HG02642 (cell line): ENCODE measurements at regions not wholly inside any gene's neighbourhood (a gene's known extent, or its start where the extent isn't known, plus 50 kb on each side); places are given as distances from the start of the nearest gene placed in this dataset.
"Not testable (repeated sequence)": the region's sequence is repeated elsewhere in the genome, so short reads cannot be mapped to it uniquely, and the experiment has no call there.

Source experiments
- ATAC-seq: cut with Tn5 transposase; IDR thresholded peaks from one replicate; pipeline ENCODE4 v1.9.1; 2021; ENCODE audit warnings: mild to moderate bottlenecking; ENCODE audit not compliant: unreplicated experiment, poor library complexity

DNA sequence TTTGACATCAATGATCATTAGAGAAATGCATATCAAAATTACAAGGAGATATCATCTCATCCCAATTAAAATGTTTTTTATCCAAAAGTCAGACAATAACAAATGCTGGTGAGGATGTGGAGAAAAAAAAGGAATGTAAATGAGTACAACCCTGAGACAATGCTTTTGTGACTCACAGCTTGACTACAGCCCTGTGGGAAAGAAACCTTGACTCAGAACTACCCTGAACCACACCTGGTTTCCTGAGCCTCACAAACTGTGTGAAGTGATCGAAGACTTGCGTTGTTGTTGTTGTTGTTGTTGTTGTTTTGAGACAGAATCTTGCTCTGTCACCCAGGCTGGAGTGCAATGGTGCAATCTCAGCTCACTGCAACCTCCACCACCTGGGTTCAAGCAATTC, 266.6 kb upstream of the MYT1L start:
- ATAC-seq = no peak

DNA sequence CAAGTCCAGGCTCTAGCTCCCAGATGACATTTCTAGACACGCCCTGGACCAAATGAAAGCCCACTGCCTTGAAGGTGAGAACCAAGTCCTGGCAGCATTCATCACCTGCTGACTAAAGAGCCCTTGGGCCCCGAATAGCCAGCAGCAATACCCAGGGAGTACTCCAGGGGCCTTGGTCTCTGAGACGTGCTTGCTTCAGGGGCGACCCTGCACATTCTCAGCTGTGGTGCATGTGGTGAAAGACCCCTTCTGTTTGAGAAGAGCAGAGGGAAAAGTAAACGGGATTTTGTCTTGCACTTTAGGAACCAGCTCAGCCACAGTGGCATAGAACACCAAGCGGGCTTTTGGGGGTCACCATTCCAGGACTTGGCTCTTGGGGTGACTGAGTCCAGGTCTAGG, 260.5 kb upstream of the MYT1L start:
- ATAC-seq = no peak

DNA sequence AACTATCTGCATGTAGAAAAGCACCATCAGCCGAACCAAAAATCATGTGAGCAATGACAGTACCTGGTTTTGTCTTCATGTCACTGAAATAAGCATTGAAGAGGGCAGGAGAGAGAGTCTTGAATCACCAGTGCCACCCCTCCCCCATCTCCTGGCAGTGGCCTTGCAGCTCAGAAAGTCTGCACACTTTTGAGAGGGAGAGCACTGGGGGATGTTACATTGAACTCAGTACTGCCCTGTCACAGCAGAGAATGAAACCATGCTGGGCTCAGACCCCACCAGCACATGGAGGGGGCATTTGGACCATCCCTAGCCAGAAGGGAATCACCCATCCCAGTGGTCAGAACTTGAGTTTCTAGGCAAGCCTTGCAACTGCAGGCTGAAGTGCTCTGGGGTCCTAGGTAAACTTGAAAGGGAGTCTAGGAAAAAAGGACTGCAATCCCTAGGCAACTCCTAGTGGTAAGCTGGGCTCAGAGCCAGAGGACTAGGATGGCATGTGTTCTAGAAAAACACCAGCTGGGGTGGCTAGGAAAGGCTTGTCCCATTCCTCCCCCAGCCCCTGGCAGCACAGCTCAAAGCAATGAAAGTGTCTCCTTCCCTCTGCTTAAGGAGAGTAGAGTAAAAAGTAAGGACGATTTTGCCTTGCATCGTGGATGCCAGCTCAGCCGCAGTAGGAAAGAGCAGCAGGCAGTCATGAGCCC, 259.9 kb upstream of the MYT1L start:
- no peak for ATAC-seq

GRCh38 chr2:2590141-2590540, 259.1 kb upstream of the MYT1L start:
- no peak for ATAC-seq

- ATAC-seq = no peak
These were observed 257.7 kb upstream of the MYT1L start for GRCh38 chr2:2588777-2589176.

GRCh38 chr2:2587354-2587753, 256.3 kb upstream of the MYT1L start:
- ATAC-seq = no peak

DNA sequence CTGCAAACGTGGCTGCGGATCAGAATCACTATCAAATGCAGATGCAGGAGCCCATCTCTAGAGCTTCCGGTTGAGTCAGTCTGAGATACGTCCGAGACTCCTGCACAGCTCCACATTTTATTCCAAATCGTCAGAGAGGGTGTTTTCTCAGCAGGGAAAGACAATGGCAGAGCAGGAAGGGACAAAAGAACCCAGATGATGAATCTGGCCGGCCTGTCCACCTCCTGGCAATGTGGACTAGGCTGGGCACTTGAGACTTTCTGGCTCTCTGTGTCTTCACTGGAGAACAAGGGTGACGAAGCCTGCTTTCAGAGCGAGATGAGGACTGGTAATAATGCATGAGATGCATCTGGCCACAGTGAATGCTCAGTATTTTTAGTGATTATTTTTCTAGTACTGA, 255.9 kb upstream of the MYT1L start:
- no peak for ATAC-seq

DNA sequence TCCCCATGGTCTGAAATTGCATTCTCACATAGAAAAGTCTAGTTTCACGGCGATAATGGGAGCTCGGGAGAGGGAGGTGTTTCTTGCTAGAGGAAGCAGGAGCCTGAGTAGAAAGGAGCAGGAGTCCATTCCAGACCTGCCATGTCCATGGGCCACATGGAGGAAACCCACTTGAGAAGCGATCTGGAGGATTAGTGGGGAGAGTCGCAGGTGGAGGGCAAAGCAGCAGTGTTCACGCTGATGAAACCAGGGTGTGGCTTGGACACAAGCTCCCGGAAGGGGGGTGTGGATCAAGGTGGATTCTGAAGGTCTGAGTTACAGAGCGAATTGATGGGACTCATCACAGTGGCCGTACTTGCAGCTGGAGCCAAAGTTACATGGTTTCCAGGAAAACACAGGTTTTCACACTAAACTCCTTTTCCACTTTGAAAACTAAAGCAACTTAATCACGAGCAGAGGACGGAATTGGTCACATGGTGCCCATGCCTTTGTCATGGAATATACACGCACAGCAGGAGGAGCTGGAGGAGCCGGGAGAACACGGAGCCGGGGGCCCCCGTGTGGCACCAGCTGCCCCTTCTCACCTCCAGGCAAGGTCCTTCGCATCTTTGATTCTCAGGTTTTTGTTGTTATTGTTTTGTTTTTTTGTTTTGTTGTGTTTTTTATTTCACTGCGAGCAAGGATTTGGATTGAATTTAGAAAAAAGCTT, 255.1 kb upstream of the MYT1L start:
- ATAC-seq = no peak

GRCh38 chr2:2582998-2583545, 252.0 kb upstream of the MYT1L start:
- no peak for ATAC-seq

DNA sequence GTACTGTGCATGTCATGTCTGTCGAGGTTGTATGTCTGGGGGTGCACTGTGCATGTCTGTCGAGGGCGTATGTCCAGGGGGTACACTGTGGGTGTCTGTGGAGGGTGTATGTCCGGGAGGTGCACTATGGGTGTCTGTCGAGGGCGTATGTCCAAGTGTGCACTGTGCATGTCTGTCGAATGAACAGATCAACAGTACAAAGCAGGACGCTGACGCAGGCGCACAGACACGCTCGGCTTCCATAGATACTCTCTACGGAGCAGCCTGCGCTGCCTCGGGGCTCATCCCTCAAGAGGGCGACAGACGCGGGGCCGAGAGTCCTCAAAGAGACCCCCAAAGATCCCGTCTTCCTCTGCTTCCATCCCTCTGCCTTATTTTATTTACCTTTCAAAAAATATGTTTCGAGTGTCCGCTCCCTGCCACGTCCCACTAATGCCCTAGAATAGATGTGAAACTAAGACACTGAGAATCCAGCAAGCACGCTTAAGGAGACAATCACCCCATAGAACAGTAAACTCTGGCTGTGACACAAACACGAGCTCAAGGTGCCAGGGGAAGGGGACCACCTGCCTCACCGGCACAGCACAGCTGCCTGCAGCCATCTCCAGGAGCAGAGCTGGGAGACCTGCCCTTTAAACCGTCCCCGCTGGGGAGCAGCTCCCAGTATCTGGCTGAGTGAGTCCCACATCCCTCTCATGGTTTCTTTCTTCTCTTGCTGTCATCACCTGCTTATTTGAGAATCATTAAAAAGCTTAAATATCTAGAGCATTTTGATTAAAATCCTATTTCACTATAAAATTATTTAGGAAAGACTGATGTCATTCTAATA, 250.5 kb upstream of the MYT1L start:
- ATAC-seq = no peak

GRCh38 chr2:2580841-2581240, 249.8 kb upstream of the MYT1L start:
- ATAC-seq = not testable (repeated sequence)

DNA sequence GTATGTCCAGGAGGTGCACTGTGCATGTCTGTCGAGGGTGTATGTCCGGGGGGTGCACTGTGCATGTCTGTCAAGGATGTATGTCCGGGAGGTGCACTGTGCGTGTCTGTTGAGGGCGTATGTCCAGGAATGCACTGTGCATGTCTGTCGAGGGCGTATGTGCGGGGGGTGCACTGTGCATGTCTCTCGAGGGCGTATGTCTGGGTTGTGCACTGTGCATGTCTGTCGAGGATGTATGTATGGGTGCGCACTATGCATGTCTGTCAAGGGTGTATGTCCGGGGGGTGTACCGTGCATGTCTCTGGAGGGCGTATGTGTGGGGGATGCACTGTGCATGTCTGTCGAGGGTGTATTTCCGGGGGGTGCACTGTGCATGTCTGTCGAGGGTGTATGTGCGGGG, 249.3 kb upstream of the MYT1L start:
- no peak for ATAC-seq

DNA sequence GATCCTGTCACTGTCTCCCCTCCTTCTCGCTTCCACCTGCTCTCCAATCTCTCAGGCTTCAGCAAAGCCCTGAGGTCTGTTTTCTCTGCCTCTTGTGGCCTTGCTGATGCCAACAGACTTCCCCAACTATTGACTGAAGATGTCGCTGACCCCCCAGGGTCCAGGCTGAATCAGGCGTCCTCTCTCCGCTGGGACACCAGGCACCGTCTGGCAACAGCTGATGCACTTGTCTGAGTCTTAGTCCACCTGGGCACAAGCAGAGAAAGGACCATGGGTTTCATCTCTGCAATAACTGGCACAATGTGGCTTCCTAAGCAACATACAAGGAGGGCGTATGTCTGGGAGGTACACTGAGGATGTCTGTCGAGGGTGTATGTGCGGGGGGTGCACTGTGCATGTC, 248.7 kb upstream of the MYT1L start:
- no peak for ATAC-seq

DNA sequence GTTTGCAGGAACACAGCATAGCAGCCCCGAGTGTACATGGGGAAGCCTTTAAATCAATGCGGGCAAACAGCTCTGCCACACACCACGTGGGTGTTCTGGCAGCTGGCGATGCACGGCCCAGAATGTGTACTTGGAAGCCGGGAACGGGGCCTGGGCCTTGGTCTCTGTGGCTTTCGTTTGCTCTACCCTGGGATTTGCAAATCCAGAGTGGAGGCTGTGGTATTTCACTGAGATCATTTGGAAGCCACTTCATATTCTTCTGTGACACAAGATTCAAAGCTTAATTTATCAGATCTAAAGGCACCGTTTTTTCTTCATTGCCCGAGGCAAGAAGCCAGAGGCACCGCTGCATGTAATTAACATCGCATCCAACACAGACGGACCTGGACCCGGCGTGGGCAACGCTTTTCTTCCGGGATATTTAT, 246.3 kb upstream of the MYT1L start:
- no peak for ATAC-seq

DNA sequence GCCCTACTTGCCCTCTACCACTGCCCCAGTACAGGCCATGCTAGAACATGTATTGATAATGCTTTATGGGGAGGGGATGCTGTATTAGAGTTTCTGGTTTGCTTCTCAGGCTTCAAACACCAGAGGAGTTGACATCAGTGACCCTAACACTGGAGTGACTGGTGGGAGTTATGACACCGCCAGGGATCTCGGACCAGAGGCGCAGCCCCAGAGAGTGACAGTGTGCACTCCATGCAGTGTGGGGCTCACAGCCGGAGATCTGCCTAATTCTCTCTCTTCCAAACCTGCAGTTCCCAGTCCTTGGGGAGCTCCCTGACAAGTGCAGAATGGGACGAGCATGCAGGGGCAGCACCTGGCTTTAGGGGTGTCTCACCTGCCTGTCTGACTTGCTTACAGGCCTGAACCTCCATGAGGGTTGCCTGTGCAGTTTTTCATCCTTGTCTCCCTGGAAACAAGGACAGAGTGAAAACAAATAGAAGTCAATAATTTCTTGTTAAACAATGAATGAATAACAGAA, 244.9 kb upstream of the MYT1L start:
- ATAC-seq = no peak

- no peak for ATAC-seq
These were observed 244.1 kb upstream of the MYT1L start for GRCh38 chr2:2575181-2575577.

DNA sequence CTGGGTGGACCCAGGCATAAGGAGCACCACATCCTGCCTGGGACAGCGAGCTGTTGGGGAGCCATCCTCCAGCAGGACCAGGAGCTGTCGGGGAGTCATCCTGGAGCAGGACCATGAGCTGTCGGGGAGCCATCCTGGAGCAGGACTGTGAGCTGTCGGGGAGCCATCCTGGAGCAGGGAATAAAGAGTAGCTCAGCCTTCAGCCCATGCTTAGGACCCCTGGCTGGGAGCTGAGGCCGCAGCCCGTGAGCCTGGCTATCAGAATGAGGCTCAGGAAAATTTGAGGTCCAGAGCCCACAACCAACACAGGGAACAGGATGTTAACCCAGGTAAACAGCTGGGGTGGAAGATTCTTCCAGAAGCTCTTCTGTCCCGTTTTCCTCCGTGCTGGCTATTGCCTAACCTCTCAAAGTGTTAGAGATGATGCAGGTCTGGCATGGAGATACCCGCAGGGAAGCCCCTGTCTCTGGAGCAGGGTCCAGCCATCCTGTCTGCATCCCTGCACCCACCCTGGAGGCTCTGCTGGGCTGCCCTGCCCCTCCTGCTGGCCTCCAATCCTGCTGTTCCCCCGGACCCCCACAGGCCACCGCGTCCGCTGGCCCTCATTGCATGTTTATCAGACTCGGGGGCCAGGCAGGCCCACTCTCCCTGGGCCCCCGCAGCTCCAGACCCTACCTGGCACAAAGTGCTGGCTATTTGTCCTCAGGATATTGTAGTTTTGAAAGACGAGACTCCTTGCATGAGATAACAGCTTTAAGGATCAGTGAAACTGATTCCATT, 243.5 kb upstream of the MYT1L start:
- no peak for ATAC-seq

DNA sequence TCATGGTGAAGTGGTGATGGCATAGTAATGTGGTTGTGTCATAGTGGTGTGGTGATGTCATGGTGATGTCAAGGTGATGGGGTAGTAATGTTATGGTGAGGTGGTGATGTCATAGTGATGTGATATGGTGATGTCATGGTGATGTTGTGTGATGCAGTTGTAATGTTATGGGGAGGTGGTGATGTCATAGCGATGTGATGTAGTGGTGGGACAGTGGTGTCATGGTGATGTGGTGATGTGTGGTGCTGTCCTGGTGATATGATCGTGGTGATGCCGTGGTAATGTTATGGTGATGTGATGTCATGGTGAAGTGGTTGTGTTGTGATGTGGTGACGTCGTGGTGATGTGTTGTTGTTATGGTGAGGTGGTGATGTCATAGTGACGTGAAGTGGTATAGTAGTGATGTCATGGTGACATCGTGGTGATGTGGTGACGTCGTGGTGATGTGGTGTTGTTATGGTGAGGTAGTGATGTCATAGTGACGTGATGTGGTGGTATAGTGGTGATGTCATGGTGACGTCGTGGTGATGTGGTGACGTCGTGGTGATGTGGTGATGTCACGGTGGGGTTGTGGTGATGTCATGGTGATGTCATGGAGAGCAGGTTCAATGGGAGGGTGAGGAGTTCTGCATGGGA, 242.7 kb upstream of the MYT1L start:
- no peak for ATAC-seq

GRCh38 chr2:2573205-2573604, 242.1 kb upstream of the MYT1L start:
- ATAC-seq = no peak
